HG02763 (cell line): ENCODE measurements at regions not wholly inside any gene's neighbourhood (a gene's known extent, or its start where the extent isn't known, plus 50 kb on each side); places are given as distances from the start of the nearest gene placed in this dataset.
"Not testable (repeated sequence)": the region's sequence is repeated elsewhere in the genome, so short reads cannot be mapped to it uniquely, and the experiment has no call there.

Experiments used
- ATAC-seq: cut with Tn5 transposase; IDR thresholded peaks from one replicate; pipeline ENCODE4 v1.9.1; 2021; ENCODE audit warnings: mild to moderate bottlenecking, moderate library complexity; ENCODE audit not compliant: unreplicated experiment

- ATAC-seq, result not testable (repeated sequence)
Measured at GRCh38 chr2:91497129-91498064, 2805.9 kb downstream of the RPIA start.

- ATAC-seq, result not testable (repeated sequence)
Measured at GRCh38 chr2:91498065-91498449, 2806.6 kb downstream of the RPIA start.

- not testable (repeated sequence) for ATAC-seq
Measured at GRCh38 chr2:91498513-91499250, 2807.2 kb downstream of the RPIA start.

- ATAC-seq, result not testable (repeated sequence)
Measured at GRCh38 chr2:91499431-91500050, 2808.1 kb downstream of the RPIA start.

GRCh38 chr2:91500246-91500977 lies 2808.9 kb downstream of the RPIA start:
- ATAC-seq, result not testable (repeated sequence)

- ATAC-seq, result not testable (repeated sequence)
Measured at GRCh38 chr2:91500978-91501310, 2809.5 kb downstream of the RPIA start.

- ATAC-seq, result not testable (repeated sequence)
Measured at GRCh38 chr2:91501481-91502080, 2810.1 kb downstream of the RPIA start.

GRCh38 chr2:91503572-91503958 lies 2812.1 kb downstream of the RPIA start:
- ATAC-seq, result not testable (repeated sequence)

GRCh38 chr2:91503959-91504741 lies 2812.7 kb downstream of the RPIA start:
- ATAC-seq, result not testable (repeated sequence)

- not testable (repeated sequence) for ATAC-seq
Measured at GRCh38 chr2:91508816-91509215, 2817.3 kb downstream of the RPIA start.

GRCh38 chr2:91509276-91509675 lies 2817.8 kb downstream of the RPIA start:
- not testable (repeated sequence) for ATAC-seq

GRCh38 chr2:91511166-91511565 lies 2819.7 kb downstream of the RPIA start:
- not testable (repeated sequence) for ATAC-seq

GRCh38 chr2:91515966-91516365 lies 2824.5 kb downstream of the RPIA start:
- ATAC-seq, result not testable (repeated sequence)

GRCh38 chr2:91516669-91517068 lies 2825.2 kb downstream of the RPIA start:
- ATAC-seq, result not testable (repeated sequence)

- not testable (repeated sequence) for ATAC-seq
Measured at GRCh38 chr2:91517846-91518245, 2826.4 kb downstream of the RPIA start.

GRCh38 chr2:91518361-91518981 lies 2827.0 kb downstream of the RPIA start:
- not testable (repeated sequence) for ATAC-seq

- ATAC-seq, result not testable (repeated sequence)
Measured at GRCh38 chr2:91519359-91519758, 2827.9 kb downstream of the RPIA start.

- ATAC-seq, result not testable (repeated sequence)
Measured at GRCh38 chr2:91519914-91520313, 2828.4 kb downstream of the RPIA start.

GRCh38 chr2:91520523-91520922 lies 2829.1 kb downstream of the RPIA start:
- ATAC-seq, result not testable (repeated sequence)
